Islet of Langerhans (tissue), 1 donor: ENCODE measurements at regions not wholly inside any gene's neighbourhood (a gene's known extent, or its start where the extent isn't known, plus 50 kb on each side); places are given as distances from the start of the nearest gene placed in this dataset.
"Not testable (repeated sequence)": the region's sequence is repeated elsewhere in the genome, so short reads cannot be mapped to it uniquely, and the experiment has no call there.

Source experiments
- FAIRE-seq: peaks from one replicate; lab custom pipeline; 2011; peaks lifted over from hg19 to GRCh38; lab: Jason Lieb, UNC

DNA sequence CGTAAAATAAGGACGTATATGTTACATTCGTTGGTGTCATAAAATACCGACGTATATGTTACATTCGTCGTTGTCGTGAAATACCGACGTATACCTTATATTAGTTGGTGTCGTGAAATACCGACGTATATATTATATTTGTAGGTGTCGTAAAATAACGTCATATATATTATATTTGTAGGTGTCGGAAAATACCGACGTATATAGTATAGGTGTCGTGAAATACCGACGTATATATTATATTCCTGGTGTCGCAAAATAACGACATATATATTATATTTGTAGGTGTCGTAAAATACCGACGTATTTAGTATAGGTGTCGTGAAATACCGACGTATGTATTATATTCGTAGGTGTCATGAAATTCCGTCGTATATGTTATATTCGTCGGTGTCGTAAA lies 459.5 kb downstream of the CPXCR1 start:
- FAIRE-seq = not testable (repeated sequence)

DNA sequence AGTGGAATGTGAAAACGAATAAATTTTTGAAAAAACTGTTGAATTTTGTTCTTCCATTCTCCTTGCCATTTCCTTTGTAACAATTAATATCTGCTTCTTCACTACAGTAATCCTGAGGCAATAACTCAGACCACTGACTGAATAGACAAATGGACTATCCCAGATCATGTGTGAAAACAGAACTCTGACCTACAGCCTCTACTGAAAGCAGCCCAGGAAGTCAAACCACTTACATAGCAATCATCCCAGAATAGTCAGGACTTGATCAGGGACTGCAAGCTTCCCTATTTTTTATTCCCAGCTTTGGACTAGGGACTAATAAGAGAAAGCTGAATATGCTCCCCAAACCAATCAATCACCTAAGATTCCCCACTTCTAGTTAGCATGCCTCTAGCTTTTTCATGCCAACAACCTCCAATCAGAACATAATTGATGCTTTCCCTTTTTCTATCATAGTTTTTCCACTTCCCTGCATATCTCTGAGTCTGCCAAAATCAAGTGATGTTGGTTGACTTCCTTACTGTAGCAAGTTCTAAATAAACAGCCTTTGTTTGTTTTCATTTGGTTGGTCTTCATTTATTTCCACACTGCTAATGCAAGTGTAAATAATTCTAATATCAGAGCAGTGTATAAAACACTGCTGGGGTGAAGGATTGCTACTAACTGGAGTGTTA lies 467.9 kb downstream of the CPXCR1 start:
- FAIRE-seq = peak; percentile 100

DNA sequence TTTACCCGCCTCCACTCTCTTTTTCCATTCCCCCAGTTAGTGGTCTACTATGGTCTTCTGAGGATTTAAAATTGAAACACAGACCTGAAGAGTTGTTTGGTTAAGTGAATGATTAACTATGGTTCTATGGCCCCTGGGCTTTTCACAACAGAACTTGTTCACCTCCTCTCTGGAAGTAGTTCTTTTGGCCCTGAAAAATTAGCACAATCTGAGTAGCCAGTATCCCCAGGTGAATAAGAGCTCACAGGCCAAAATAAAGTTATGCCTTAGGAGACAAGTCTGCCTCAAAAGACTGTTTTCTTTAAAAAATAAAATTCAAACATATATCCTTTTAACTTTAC lies 468.4 kb downstream of the CPXCR1 start:
- FAIRE-seq = not testable (repeated sequence)
